ENCODE measurements at regions not wholly inside any gene's neighbourhood (a gene's known extent, or its start where the extent isn't known, plus 50 kb on each side); places are given as distances from the start of the nearest gene placed in this dataset.

DNA sequence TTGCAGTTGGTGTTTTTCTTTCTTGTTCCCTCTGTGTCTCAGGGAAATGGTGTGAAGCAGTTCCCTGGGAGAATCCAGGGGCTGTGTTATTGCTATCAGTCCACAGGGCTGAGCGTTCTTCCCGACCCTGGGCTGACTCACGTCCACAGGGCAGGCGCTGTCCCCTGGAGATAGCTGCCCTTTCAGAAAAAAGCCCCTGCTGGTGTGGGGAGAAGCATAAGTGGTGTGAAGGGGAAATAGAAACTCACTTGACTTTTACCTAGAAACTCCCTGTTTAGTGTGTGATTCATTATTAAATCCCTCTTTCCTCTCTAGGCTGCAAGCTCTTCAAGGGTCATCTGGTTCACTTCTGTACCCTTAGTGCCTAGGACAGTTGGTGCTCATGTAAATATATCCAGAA lies 63.3 kb upstream of the SMNDC1 start:
- TF ChIP-seq, protein P1, sequence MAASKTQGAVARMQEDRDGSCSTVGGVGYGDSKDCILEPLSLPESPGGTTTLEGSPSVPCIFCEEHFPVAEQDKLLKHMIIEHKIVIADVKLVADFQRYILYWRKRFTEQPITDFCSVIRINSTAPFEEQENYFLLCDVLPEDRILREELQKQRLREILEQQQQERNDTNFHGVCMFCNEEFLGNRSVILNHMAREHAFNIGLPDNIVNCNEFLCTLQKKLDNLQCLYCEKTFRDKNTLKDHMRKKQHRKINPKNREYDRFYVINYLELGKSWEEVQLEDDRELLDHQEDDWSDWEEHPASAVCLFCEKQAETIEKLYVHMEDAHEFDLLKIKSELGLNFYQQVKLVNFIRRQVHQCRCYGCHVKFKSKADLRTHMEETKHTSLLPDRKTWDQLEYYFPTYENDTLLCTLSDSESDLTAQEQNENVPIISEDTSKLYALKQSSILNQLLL (CRISPR knock-in tag; IDR thresholded peaks at IDR 0.05; ENCODE audit: borderline replicate concordance), result no peak
- no peak for TF ChIP-seq MAZ (CRISPR knock-in tag; conservative IDR thresholded peaks at IDR 0.05 in 1 of 2, IDR thresholded peaks at IDR 0.05 in 1 of 2)
- no peak for TF ChIP-seq FOS (IDR thresholded peaks at IDR 0.05; ENCODE audit: extremely low read depth, insufficient read length)
- no peak for TF ChIP-seq CREM (IDR thresholded peaks at IDR 0.05; ENCODE audit: low read depth)
- no peak for TF ChIP-seq ZKSCAN8 (CRISPR knock-in tag; IDR thresholded peaks at IDR 0.05)
- no peak for TF ChIP-seq ETV6 (IDR thresholded peaks at IDR 0.05; ENCODE audit: borderline replicate concordance in 1 of 2, low read depth in 2 of 2, low read length in 1 of 2)
- no peak for TF ChIP-seq ETV6 (CRISPR knock-in tag; IDR thresholded peaks at IDR 0.05; ENCODE audit: borderline replicate concordance)
- TF ChIP-seq, protein P2, sequence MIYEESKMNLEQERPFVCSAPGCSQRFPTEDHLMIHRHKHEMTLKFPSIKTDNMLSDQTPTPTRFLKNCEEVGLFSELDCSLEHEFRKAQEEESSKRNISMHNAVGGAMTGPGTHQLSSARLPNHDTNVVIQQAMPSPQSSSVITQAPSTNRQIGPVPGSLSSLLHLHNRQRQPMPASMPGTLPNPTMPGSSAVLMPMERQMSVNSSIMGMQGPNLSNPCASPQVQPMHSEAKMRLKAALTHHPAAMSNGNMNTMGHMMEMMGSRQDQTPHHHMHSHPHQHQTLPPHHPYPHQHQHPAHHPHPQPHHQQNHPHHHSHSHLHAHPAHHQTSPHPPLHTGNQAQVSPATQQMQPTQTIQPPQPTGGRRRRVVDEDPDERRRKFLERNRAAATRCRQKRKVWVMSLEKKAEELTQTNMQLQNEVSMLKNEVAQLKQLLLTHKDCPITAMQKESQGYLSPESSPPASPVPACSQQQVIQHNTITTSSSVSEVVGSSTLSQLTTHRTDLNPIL (CRISPR knock-in tag; IDR thresholded peaks at IDR 0.05), result no peak
- no peak for TF ChIP-seq TBP (optimal IDR thresholded peaks at IDR 0.05; ENCODE audit: low read depth, low read length)
- no peak for TF ChIP-seq CXXC5 (CRISPR knock-in tag; IDR thresholded peaks at IDR 0.05)
- TF ChIP-seq, protein P3, sequence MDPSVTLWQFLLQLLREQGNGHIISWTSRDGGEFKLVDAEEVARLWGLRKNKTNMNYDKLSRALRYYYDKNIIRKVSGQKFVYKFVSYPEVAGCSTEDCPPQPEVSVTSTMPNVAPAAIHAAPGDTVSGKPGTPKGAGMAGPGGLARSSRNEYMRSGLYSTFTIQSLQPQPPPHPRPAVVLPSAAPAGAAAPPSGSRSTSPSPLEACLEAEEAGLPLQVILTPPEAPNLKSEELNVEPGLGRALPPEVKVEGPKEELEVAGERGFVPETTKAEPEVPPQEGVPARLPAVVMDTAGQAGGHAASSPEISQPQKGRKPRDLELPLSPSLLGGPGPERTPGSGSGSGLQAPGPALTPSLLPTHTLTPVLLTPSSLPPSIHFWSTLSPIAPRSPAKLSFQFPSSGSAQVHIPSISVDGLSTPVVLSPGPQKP (CRISPR knock-in tag; IDR thresholded peaks at IDR 0.05), result no peak
- no peak for TF ChIP-seq POLR2A (conservative IDR thresholded peaks at IDR 0.05)
- peak; percentile 75 for TF ChIP-seq CBFA2T3 (IDR thresholded peaks at IDR 0.05)

All from K562 (cell line).